ENCODE measurements at regions not wholly inside any gene's neighbourhood (a gene's known extent, or its start where the extent isn't known, plus 50 kb on each side); places are given as distances from the start of the nearest gene placed in this dataset.

GRCh38 chr13:104650431-104650830 lies 1584.2 kb upstream of the SLC10A2 start:
- TF ChIP-seq CTCF (IDR thresholded peaks at IDR 0.05) (no peak), POLR2A (IDR thresholded peaks at IDR 0.05) (no peak)

Measured in breast epithelium (tissue), 3 donors.